ENCODE measurements at regions not wholly inside any gene's neighbourhood (a gene's known extent, or its start where the extent isn't known, plus 50 kb on each side); places are given as distances from the start of the nearest gene placed in this dataset.

DNA sequence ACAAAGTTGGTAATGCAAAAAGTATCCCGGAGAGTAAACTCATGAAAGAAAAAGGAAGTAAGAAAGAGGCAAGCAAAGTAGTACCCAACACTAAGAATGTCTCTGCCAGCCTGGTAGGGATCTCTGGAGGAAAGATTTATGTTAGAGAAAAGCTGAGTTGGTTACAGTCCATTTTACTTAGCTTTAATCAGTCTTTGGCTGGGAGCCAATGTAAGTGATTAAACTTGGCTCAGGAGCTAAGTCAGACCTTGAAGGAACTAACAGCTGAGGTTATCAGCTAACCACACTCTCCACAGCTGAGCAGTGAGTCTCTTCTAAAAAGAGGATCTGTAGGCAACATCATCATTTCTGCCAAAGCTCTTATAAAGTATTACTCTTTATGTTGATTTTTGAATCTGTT is 148.0 kb downstream of the ANKRD7 start:
- Histone ChIP-seq H3K4me3 (ENCODE audit: low read length) (no peak overlapping the region), H3K4me2 (ENCODE audit: low read length) (no peak overlapping the region), H2AFZ (ENCODE audit: low read depth, low read length) (no peak overlapping the region), H3K79me2 (ENCODE audit: low read length) (no peaks in the 10 kb centered on the region), H3K36me3 (replicated peaks; ENCODE audit: low read depth, low read length) (no peaks in the 10 kb centered on the region), H3K27me3 (ENCODE audit: low read depth, low read length) (no peaks in the 10 kb centered on the region), H3K27ac (ENCODE audit: low read length) (no peak overlapping the region), H4K20me1 (ENCODE audit: insufficient read depth, low read length) (no peaks in the 10 kb centered on the region), H3K9ac (ENCODE audit: low read length) (no peak overlapping the region), H3K9me3 (ENCODE audit: insufficient read depth, low read length) (no peaks in the 10 kb centered on the region), H3K4me1 (ENCODE audit: low read length) (peaks cover 10% of the 10 kb centered on the region)
- TF ChIP-seq EZH2phosphoT487 (IDR thresholded peaks at IDR 0.05; ENCODE audit: low read depth) (no peak), CTCF (IDR thresholded peaks at IDR 0.05; ENCODE audit: low read depth, low read length) (no peak)

DNA sequence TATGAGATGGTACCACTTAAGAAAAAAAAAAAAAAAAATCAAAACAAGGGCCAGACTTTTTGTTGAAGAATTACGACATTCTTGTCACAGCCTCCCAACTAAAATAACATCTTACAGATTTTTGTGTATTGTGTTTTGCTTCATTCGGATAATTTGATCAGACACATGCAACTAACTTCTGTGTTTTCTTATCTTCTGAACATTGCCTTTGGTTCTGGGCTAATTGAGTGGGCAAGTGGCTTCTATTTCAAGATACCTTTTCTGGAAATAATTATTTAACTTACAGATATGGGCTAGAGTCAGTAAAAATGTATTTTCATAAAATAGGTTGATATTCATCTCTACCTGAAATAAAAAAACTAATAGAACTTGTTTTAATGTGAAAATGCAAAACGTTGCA is 165.1 kb downstream of the ANKRD7 start:
- no peaks in the 10 kb centered on the region for H3K79me2 ChIP-seq (ENCODE audit: low read length)
- no peak overlapping the region for H3K4me3 ChIP-seq (ENCODE audit: low read length)
- no peak overlapping the region for H3K4me2 ChIP-seq (ENCODE audit: low read length)
- no peak overlapping the region for H3K27ac ChIP-seq (ENCODE audit: low read length)
- no peaks in the 10 kb centered on the region for H3K27me3 ChIP-seq (ENCODE audit: low read depth, low read length)
- no peaks in the 10 kb centered on the region for H3K4me1 ChIP-seq (ENCODE audit: low read length)
- no peak overlapping the region for H3K9ac ChIP-seq (ENCODE audit: low read length)
- no peaks in the 10 kb centered on the region for H3K9me3 ChIP-seq (ENCODE audit: insufficient read depth, low read length)
- no peak overlapping the region for H2AFZ ChIP-seq (ENCODE audit: low read depth, low read length)
- no peaks in the 10 kb centered on the region for H4K20me1 ChIP-seq (ENCODE audit: insufficient read depth, low read length)
- TF ChIP-seq CTCF (IDR thresholded peaks at IDR 0.05; ENCODE audit: low read depth, low read length) (no peak), EZH2phosphoT487 (IDR thresholded peaks at IDR 0.05; ENCODE audit: low read depth) (no peak)
- H3K36me3 ChIP-seq (replicated peaks; ENCODE audit: low read depth, low read length): no peaks in the 10 kb centered on the region

DNA sequence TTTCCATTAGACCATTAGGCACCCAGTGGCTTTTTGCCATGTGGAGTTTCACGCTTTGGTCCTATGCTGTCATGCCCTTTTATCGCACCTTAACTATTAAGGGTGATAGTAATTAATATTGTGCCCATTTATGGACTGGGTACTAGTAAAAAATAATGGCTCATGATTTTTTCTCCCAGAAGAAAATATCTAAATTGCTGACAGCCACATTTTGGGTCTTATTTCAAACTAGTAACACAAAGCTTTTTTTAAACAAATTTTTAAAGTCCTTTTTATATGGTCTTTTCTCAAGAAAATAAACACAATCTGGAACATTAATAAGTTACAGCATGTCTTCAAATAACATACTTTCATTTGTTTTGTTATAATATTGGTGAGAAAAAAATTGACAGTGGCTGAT is 179.7 kb downstream of the ANKRD7 start:
- no peak overlapping the region for H3K4me2 ChIP-seq (ENCODE audit: low read length)
- no peaks in the 10 kb centered on the region for H3K9me3 ChIP-seq (ENCODE audit: insufficient read depth, low read length)
- no peaks in the 10 kb centered on the region for H3K36me3 ChIP-seq (replicated peaks; ENCODE audit: low read depth, low read length)

DNA sequence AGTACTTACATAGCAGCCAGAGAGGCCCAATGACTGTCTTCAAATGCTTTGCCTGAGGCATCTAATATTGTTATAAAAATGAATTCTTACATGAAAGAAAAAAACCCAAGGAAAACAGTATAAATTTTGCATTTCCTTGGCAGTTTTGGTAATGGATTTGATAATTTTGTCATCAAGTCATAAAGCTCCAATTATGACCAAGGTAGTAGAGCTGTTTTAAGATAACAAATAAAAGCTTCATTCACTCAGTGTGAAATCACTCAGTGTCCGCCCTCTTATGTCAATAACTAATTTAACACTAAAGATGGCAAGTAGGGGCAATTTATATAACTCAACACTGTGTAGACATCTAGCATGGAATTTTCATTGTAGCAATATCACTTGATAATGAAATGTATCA is 193.9 kb downstream of the ANKRD7 start:
- Histone ChIP-seq H3K4me1 (ENCODE audit: low read length) (peaks cover 12% of the 10 kb centered on the region), H3K27ac (ENCODE audit: low read length) (no peak overlapping the region), H3K27me3 (ENCODE audit: low read depth, low read length) (no peaks in the 10 kb centered on the region), H3K9ac (ENCODE audit: low read length) (no peak overlapping the region), H4K20me1 (ENCODE audit: insufficient read depth, low read length) (no peaks in the 10 kb centered on the region), H3K9me3 (ENCODE audit: insufficient read depth, low read length) (no peaks in the 10 kb centered on the region), H3K36me3 (replicated peaks; ENCODE audit: low read depth, low read length) (peaks cover 3% of the 10 kb centered on the region), H3K4me3 (ENCODE audit: low read length) (no peak overlapping the region), H2AFZ (ENCODE audit: low read depth, low read length) (no peak overlapping the region), H3K4me2 (ENCODE audit: low read length) (no peak overlapping the region), H3K79me2 (ENCODE audit: low read length) (no peaks in the 10 kb centered on the region)
- no peak for TF ChIP-seq CTCF (IDR thresholded peaks at IDR 0.05; ENCODE audit: low read depth, low read length)
- no peak for TF ChIP-seq EZH2phosphoT487 (IDR thresholded peaks at IDR 0.05; ENCODE audit: low read depth)

More for the DNA sequence above, 179.7 kb downstream of the ANKRD7 start:
- Histone ChIP-seq H4K20me1 (ENCODE audit: insufficient read depth, low read length) (no peaks in the 10 kb centered on the region), H3K9ac (ENCODE audit: low read length) (no peak overlapping the region), H3K4me3 (ENCODE audit: low read length) (no peak overlapping the region), H2AFZ (ENCODE audit: low read depth, low read length) (no peak overlapping the region), H3K4me1 (ENCODE audit: low read length) (no peaks in the 10 kb centered on the region), H3K79me2 (ENCODE audit: low read length) (no peaks in the 10 kb centered on the region), H3K27ac (ENCODE audit: low read length) (no peak overlapping the region), H3K27me3 (ENCODE audit: low read depth, low read length) (no peaks in the 10 kb centered on the region)
- TF ChIP-seq EZH2phosphoT487 (IDR thresholded peaks at IDR 0.05; ENCODE audit: low read depth): no peak
- no peak for TF ChIP-seq CTCF (IDR thresholded peaks at IDR 0.05; ENCODE audit: low read depth, low read length)

All from OCI-LY3 (cell line).